ENCODE measurements at regions not wholly inside any gene's neighbourhood (a gene's known extent, or its start where the extent isn't known, plus 50 kb on each side); places are given as distances from the start of the nearest gene placed in this dataset.

DNA sequence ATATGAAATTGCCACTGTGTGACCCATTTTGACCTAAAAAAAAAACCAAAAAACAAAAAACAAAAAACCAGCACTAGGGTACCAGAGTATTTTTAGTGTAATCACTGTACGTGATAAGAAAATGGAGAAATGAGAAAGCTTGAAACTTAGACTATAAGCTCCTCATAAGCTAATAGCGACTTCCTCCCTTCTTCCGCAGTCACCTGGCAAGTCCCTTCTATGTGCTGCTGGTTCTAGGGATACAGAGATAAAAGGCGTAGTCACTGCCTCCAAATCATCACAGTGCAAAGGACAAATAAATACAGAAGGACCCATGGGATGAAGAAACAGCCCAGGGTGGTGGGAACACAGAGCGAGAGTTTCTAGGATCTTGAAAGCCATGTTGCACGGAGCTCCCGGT is 190.3 kb downstream of the TM9SF2 start:
- Mint-ChIP-seq H3K4me3 (no peak overlapping the region), H3K9me3 (no peaks in the 10 kb centered on the region), H3K36me3 (ENCODE audit: low read depth) (no peaks in the 10 kb centered on the region), H3K27me3 (ENCODE audit: low read depth, poor library complexity) (peaks cover 5% of the 10 kb centered on the region), H3K4me1 (peaks cover 81% of the 10 kb centered on the region), H3K27ac (no peak overlapping the region)
- no peak for DNase-seq
- TF ChIP-seq, protein P1, sequence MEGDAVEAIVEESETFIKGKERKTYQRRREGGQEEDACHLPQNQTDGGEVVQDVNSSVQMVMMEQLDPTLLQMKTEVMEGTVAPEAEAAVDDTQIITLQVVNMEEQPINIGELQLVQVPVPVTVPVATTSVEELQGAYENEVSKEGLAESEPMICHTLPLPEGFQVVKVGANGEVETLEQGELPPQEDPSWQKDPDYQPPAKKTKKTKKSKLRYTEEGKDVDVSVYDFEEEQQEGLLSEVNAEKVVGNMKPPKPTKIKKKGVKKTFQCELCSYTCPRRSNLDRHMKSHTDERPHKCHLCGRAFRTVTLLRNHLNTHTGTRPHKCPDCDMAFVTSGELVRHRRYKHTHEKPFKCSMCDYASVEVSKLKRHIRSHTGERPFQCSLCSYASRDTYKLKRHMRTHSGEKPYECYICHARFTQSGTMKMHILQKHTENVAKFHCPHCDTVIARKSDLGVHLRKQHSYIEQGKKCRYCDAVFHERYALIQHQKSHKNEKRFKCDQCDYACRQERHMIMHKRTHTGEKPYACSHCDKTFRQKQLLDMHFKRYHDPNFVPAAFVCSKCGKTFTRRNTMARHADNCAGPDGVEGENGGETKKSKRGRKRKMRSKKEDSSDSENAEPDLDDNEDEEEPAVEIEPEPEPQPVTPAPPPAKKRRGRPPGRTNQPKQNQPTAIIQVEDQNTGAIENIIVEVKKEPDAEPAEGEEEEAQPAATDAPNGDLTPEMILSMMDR (IDR thresholded peaks at IDR 0.05): no peak

DNA sequence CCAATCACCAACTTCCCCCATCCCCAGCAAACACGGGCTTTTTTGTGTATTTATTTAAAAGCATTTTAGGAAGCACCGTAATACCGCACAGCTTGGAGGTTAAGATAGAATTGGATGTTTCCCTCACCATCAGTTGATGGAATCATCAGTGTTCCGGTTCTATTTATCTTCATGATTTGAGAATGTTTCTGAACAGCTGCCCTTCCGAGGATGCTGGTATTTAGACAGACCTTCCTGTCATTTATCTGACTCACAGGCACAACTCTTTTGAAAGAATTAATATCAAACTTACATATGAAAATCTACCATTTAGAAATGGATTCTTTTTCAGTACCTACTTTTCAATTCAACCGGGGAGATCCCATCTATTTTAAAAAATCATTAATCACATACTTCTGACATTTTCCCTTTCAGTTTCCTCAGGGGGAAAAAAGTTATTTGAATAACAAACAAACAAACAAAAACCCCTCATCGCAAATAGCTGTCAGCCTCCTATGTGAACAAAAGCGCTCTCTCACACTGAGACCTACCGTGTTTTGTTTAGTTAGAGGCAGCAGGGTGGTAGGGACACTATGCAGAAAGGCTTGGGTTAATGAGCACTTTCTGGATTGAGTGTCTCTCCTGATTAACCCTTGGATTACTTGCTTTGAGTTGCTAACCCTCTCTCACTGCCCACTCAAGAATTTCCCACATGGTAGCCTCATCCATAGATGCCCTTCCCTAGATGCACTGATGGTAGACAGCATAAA is 189.3 kb downstream of the TM9SF2 start:
- Mint-ChIP-seq H3K4me3 (peak overlapping the region; percentile 73), H3K27ac (peak overlapping the region; percentile 17), H3K4me1 (peaks cover 88% of the 10 kb centered on the region), H3K27me3 (ENCODE audit: low read depth, poor library complexity) (peaks cover 5% of the 10 kb centered on the region), H3K36me3 (ENCODE audit: low read depth) (no peaks in the 10 kb centered on the region), H3K9me3 (no peaks in the 10 kb centered on the region)
- TF ChIP-seq, protein P1 (IDR thresholded peaks at IDR 0.05): no peak
- no peak for DNase-seq

DNA sequence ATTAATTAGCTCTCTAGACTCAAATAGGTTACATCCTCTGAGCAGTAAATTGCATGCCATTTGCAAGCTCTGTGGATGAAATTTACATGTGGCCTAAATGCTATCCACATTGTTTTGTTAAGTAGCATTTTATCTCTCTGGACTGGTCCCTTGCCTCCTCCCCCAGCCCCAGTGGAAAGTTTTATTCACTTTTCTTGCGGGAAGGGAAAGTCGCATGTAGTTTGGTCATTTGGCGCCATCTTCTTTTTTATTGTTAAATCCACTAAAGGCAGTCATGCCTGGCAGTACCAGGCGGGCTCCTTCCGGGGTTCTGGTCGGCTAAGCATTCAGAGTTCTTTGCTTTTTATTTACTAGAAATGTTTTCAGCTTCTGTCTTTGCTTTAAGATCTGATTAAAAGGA is 188.7 kb downstream of the TM9SF2 start:
- Mint-ChIP-seq H3K4me3 (peak overlapping the region; percentile 73), H3K4me1 (peaks cover 92% of the 10 kb centered on the region), H3K9me3 (no peaks in the 10 kb centered on the region), H3K27ac (peak overlapping the region; percentile 17), H3K36me3 (ENCODE audit: low read depth) (no peaks in the 10 kb centered on the region), H3K27me3 (ENCODE audit: low read depth, poor library complexity) (peaks cover 5% of the 10 kb centered on the region)
- TF ChIP-seq, protein P1 (IDR thresholded peaks at IDR 0.05): no peak
- DNase-seq: peak; percentile 15

DNA sequence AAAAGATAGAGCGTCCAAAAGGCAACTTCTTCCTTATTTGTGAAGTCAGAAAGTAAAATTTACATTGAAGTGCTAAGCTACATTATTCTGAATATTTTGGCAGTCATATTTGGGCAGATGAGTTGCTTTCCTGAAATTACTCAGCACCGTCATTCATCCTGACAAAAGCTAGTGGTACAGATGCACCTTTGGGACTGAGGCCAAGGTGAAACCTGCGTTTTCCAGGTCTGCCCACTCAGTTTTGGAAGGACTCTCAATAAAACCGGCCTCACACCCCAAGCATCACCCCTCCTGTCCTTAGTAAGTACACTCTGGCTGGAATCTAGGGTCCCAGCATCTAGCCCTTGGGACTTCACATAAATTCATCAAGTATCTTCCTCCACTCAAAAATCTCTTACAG is 187.5 kb downstream of the TM9SF2 start:
- H3K27me3 Mint-ChIP-seq (ENCODE audit: low read depth, poor library complexity): peaks cover 5% of the 10 kb centered on the region
- DNase-seq: no peak
- H3K9me3 Mint-ChIP-seq: no peaks in the 10 kb centered on the region
- TF ChIP-seq, protein P1 (IDR thresholded peaks at IDR 0.05): no peak
- no peak overlapping the region for H3K27ac Mint-ChIP-seq
- no peak overlapping the region for H3K4me3 Mint-ChIP-seq
- H3K36me3 Mint-ChIP-seq (ENCODE audit: low read depth): no peaks in the 10 kb centered on the region
- H3K4me1 Mint-ChIP-seq: peaks cover 84% of the 10 kb centered on the region

DNA sequence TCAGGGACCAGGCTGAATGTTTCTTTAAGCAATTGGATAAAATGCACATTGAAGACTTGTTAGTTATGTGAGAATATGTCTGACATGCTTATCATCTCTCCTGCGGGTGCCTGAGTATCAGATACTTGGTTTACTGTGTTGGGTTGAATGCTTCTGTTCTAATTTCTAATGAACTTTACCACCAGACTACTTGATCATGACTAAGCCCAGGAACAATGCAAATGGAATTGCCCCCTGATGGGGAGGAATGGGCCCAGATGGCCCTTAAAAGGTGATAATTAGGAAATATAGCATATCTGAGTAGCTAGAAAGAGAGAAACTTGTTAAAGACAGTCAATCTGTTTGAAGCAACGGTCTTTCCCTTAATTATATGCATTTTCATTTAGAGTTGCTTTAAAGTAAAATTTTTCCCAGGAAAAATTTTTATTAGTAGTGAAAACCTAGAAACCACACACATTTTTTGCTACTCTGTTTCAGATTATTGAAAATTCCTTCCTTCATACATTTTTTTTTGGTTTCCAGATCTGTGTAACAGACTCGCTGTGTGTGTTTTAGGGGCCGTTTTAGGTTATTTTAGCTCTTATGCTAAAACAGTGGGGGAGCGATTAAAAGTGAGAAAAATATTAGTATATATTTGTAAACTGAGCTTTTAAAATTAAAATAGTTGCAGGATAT is 186.6 kb downstream of the TM9SF2 start:
- no peak for DNase-seq
- TF ChIP-seq, protein P1 (IDR thresholded peaks at IDR 0.05): no peak
- H3K4me1 Mint-ChIP-seq: peaks cover 76% of the 10 kb centered on the region
- no peak overlapping the region for H3K27ac Mint-ChIP-seq
- H3K36me3 Mint-ChIP-seq (ENCODE audit: low read depth): no peaks in the 10 kb centered on the region
- no peak overlapping the region for H3K4me3 Mint-ChIP-seq
- no peaks in the 10 kb centered on the region for H3K9me3 Mint-ChIP-seq
- peaks cover 3% of the 10 kb centered on the region for H3K27me3 Mint-ChIP-seq (ENCODE audit: low read depth, poor library complexity)
